Fibroblast of skin of left quadriceps (primary cell): ENCODE measurements at regions not wholly inside any gene's neighbourhood (a gene's known extent, or its start where the extent isn't known, plus 50 kb on each side); places are given as distances from the start of the nearest gene placed in this dataset.

Experiments used
- DNase-seq, 2 experiments: peaks; one replicate each; pipeline ENCODE4 v3.0.0-alpha.2; 2013; ENCODE audit warnings: low read depth in 2 of 2

DNA sequence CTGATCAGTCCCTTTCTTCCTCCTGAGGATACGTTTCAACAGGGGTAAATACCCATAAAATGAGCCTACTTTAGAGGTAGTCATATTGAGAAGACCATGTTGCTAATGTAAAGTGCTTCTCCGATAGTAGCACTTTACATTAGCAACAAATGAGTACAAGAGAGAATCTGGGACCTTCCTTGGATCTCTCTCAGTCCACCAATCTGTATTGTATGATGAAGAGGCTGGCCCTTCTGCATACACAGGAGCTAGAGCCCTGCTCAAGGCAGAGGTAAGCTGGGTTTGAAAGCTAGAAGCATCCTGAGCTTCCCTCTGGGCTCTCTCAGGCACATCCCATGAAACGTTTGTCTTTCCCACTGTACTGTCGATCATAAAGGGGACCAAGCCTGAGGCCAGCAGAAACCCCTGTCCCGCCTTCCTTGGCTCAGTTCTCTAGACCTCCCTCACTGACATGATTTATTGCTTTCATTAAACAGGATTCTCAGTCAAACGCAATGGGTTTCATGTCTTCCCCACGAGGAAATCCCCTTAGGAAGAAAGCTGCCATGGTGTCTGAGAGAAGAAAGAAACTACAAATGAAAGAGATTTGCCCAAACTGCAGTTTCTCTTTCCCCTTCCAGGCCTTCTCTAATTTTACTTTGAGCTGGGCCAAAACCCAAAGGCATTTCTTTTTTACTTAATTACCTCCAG is 62.8 kb upstream of the BCAR3 start:
- DNase-seq, result no peak

DNA sequence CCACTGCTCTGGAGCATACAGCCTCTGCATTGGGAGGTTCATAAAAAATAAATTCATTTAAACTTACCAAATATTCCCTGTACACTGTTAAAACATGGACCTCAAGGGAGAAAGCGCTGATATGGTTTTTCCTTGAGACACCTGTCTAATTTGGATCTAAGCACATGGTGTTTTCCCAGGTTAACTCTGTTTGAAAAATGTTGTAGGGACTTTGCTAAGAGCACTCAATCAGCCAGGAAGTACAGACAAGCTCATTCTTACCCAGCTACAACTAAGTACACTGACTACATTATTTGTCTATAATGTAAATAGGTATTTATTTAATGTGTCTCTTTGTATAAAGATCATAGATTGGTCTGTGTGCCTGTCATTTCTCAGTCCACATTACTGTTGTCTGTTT is 61.8 kb upstream of the BCAR3 start:
- no peak for DNase-seq

DNA sequence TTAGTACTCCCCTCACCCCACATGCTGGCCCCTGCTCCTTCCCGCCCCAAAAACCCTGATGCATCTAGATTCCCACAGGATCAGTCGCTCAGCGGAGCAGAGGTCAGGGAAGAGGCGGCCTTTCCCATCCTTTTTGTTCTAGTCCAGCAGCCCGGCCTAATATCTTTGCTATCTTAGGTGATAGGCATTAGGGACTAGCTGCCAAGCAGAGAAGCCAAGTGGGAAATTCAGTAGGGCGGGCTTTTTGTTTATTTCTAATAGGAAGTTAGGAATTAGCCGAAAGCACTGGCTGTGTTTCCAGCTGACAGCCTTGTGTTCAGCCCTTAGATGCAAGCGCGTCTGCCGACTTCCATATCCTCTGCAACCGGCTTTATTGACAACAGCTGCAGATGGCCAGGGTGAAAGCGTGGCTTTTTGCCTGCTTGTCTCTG is 59.0 kb upstream of the BCAR3 start:
- DNase-seq, result peak; percentile 14 to 15

DNA sequence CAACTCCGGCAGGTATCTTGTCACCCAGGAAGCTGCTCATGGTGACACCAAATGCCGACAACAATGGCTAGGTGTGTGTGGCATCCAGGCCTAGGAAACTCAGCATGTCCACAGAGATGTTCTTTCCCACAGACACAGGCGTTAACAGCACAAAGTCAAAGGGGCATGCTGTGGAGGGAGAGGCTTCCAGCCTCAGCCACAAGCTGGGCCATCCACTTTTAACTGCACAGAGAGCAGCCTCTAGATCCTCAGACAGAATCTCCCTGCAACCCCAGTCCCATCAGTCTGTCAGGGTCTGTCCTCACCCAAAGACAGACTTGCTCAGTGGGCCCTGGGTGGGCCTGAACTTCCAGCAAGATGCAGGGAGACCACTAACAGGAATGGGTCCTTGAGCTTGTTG is 58.5 kb upstream of the BCAR3 start:
- DNase-seq, result no peak

DNA sequence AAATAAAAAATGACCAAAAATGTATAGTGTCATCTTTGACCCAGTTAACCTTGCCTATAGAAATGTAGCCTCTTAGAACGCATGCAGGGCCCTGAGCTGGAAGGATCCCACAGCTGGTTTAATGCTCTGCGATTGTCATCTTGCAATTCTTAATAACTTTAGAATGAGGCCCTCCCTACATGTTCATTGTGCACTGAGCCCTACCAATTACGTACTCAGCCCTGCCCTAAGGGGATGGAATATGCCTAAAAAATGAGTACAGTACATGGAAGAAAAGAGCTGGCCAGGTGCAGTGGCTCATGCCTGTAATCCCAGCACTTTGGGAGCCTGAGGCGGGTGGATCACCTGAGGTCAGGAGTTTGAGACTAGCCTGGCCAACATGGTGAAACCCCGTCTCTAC is 57.8 kb upstream of the BCAR3 start:
- DNase-seq, result no peak

- no peak for DNase-seq
Measured at GRCh38 chr1:93738926-93739325, 57.3 kb upstream of the BCAR3 start.

- peak; percentile 65 to 72 for DNase-seq
Measured at GRCh38 chr1:93738075-93738622, 56.5 kb upstream of the BCAR3 start.

GRCh38 chr1:93735722-93736121 is 54.1 kb upstream of the BCAR3 start:
- DNase-seq, result peak; percentile 87 to 89

DNA sequence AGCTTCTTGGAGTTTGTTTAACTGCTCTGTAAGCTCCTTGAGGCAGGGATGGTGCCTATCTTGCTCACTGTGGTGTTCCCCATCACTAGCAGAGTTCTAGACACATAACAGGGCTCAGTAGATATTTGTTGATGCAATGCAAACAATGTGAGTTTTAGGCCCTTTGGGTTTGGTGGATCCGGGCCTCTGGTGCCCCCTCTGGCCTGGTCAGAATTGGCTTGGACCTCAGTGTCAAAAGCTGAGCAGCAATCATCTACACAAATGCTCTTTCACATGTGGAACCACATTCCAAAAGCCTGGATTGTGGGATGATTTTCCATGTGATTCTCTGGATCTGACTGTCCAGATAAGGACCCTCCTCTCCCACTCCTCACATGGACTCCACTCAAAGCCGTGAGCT is 53.4 kb upstream of the BCAR3 start:
- DNase-seq, result no peak

DNA sequence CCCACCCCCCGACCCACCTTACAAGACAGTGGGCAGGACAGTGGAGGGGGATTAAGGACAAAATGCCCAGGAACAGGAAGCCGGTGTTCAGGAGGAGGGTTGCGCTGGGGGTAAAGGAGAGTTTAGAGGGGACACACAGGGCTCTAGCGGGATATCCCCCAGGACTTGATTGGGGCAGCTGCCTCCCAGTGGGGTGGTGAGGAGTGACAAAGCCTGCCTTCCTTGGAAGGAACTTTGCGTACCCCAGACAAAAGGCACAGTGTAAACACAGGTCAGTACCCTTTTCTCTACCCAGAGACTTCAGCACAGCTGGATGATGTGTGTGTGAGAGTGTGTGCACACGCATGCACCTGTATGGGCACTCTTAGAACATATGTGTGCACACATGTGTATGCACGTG is 51.7 kb upstream of the BCAR3 start:
- no peak for DNase-seq

- no peak for DNase-seq
Measured at GRCh38 chr1:93732514-93732913, 50.9 kb upstream of the BCAR3 start.
